Gastroesophageal sphincter (tissue), 4 donors: ENCODE measurements at regions not wholly inside any gene's neighbourhood (a gene's known extent, or its start where the extent isn't known, plus 50 kb on each side); places are given as distances from the start of the nearest gene placed in this dataset.

Experiments
- ATAC-seq: fragments of 150-250 bp; one replicate; pipeline ENCODE4 v1.9.1; 2016; ENCODE audit warnings: mild to moderate bottlenecking, moderate library complexity
- H3K27ac ChIP-seq, 4 donors: fragments of 200-600 bp; sonication (generic) in 3 of 4; 1 replicate in 3 of 4; 2 replicates in 1 of 4; pipeline ENCODE4 v1.5.1; 2016 to 2019
- H3K27me3 ChIP-seq: fragments of 200-600 bp; sonication (generic); one replicate; pipeline ENCODE4 v1.5.1; 2019
- H3K36me3 ChIP-seq, 2 donors: fragments of 200-600 bp; sonication (generic); one replicate each; pipeline ENCODE4 v1.5.1; 2019; ENCODE audit warnings: control low read depth in 1 of 2
- H3K4me1 ChIP-seq, 3 donors: fragments of 200-600 bp; sonication (generic); 1 replicate in 2 of 3; 2 replicates in 1 of 3; pipeline ENCODE4 v1.5.1; 2016 to 2019; ENCODE audit warnings: control low read depth in 2 of 3
- H3K4me3 ChIP-seq, 2 donors: fragments of 200-600 bp; sonication (generic); one replicate each; pipeline ENCODE4 v1.5.1; 2019; ENCODE audit warnings: mild to moderate bottlenecking in 1 of 2, moderate library complexity in 1 of 2
- H3K9me3 ChIP-seq, 3 donors: fragments of 200-600 bp; sonication (generic); one replicate each; pipeline ENCODE4 v1.5.1; 2017 to 2019; ENCODE audit warnings: control low read depth in 2 of 3
- EP300 ChIP-seq: sonication (generic); formaldehyde crosslinking; IDR thresholded peaks from one replicate; pipeline ENCODE4 v1.6.1; 2017; ENCODE audit warnings: antibody characterized with exemption, mild to moderate bottlenecking
- POLR2A ChIP-seq, 2 donors: fragments of 450-650 bp; IDR thresholded peaks; one replicate each; pipeline ENCODE4 v1.6.1; 2017; ENCODE audit warnings: antibody characterized with exemption in 2 of 2, mild to moderate bottlenecking in 2 of 2, moderate library complexity in 1 of 2
- POLR2AphosphoS5 ChIP-seq: sonication (generic); formaldehyde crosslinking; IDR thresholded peaks from one replicate; pipeline ENCODE4 v1.6.1; 2017; ENCODE audit warnings: antibody characterized with exemption
- WGBS, 2 donors: methylation state at CpG; one replicate each; pipeline ENCODE4 v1.1.5; 2018; ENCODE audit warnings: low coverage in 1 of 2; 5-methylcytosine and 5-hydroxymethylcytosine counted together
- TF ChIP-seq, protein P1 (sequence below), 4 experiments: fragments of 200-600 bp in 2 of 4; fragments of 450-650 bp in 2 of 4; sonication (generic) in 1 of 4; IDR thresholded peaks; one replicate each; pipeline ENCODE4 v1.5.1; 2017 to 2019; ENCODE audit warnings: antibody characterized with exemption in 4 of 4, mild to moderate bottlenecking in 2 of 4, moderate library complexity in 2 of 4

DNA sequence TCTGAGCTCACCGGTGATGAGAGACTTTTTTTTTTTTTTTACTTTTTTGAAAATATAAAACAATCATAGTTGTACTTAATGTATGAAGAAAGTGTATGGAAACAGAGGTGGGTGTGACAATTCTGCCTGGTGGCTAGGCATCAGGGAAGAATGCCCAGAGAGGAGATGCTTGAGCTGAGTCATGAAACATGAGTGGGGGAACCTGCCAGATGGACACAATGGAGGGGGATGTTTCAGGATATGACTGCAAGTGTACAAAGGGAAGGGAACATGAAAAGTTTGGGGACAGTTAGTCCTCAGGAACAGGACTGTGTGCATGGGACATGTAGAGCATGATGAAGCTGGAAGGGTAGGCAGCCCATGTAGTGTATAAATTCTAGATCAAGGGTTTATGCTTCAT lies 274.2 kb upstream of the E2F7 start:
- no peaks in the 10 kb centered on the region for H3K36me3 ChIP-seq
- WGBS, 2 donors: 60 to 100% methylated on average over 1 of the region's 1 CpG
- no peak for ATAC-seq
- H3K4me1 ChIP-seq: no peaks in the 10 kb centered on the region
- no peaks in the 10 kb centered on the region for H3K9me3 ChIP-seq
- no peak overlapping the region for H3K4me3 ChIP-seq
- TF ChIP-seq EP300 (no peak), POLR2AphosphoS5 (no peak), POLR2A (IDR thresholded peaks at IDR 0.05) (no peak)
- TF ChIP-seq, protein P1, sequence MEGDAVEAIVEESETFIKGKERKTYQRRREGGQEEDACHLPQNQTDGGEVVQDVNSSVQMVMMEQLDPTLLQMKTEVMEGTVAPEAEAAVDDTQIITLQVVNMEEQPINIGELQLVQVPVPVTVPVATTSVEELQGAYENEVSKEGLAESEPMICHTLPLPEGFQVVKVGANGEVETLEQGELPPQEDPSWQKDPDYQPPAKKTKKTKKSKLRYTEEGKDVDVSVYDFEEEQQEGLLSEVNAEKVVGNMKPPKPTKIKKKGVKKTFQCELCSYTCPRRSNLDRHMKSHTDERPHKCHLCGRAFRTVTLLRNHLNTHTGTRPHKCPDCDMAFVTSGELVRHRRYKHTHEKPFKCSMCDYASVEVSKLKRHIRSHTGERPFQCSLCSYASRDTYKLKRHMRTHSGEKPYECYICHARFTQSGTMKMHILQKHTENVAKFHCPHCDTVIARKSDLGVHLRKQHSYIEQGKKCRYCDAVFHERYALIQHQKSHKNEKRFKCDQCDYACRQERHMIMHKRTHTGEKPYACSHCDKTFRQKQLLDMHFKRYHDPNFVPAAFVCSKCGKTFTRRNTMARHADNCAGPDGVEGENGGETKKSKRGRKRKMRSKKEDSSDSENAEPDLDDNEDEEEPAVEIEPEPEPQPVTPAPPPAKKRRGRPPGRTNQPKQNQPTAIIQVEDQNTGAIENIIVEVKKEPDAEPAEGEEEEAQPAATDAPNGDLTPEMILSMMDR (IDR thresholded peaks at IDR 0.05): no peak
- H3K27ac ChIP-seq: no peak overlapping the region
- no peaks in the 10 kb centered on the region for H3K27me3 ChIP-seq

DNA sequence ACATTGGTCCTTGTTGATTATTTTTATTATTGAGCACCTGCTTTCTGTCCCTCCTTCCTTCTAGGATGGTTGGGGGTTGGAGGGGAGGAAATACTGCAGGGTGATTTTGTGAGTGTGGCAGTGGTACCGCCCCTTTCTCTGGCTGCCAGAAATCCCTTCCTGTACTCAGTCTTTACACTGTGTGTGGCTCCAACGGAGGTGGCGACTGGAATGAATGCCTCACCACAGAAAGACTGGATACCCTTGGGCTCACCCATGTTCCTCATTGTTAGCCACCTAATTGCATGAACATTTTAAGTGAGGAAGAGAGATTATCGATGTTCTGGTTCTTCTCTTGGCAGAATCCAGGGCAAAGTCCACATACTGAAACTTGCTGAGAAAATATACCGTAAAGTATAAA lies 272.0 kb upstream of the E2F7 start:
- TF ChIP-seq POLR2AphosphoS5: no peak
- no peak for TF ChIP-seq POLR2A (IDR thresholded peaks at IDR 0.05)
- TF ChIP-seq, protein P1 (IDR thresholded peaks at IDR 0.05): no peak
- TF ChIP-seq EP300: no peak
- ATAC-seq: no peak
- Histone ChIP-seq H3K36me3 (no peaks in the 10 kb centered on the region), H3K4me1 (no peaks in the 10 kb centered on the region), H3K4me3 (no peak overlapping the region), H3K9me3 (no peaks in the 10 kb centered on the region), H3K27ac (no peak overlapping the region), H3K27me3 (no peaks in the 10 kb centered on the region)
- WGBS, 2 donors: 77 to 96% methylated on average over 2 to 5 of the region's 5 CpGs

DNA sequence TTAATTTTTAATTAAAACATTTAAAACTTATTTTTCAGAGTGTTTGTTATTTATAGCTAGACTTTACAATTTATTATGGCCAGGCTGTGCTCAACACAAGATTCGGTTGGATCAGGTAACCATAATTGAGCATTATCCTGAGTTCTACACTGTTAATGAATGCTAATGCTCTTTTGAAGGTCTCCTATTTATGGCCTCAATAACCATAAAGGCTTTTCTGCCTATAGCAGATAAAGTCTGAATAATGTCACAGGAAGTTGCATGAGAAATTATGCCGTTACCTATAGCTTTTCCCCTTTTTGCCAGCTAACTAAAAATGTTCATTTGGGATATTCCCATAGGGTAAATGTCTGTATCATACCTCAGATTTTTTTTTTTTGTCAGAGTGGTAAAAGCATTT lies 269.4 kb upstream of the E2F7 start:
- H3K27me3 ChIP-seq: no peaks in the 10 kb centered on the region
- no peaks in the 10 kb centered on the region for H3K9me3 ChIP-seq
- TF ChIP-seq, protein P1 (IDR thresholded peaks at IDR 0.05): no peak
- TF ChIP-seq EP300 (no peak), POLR2A (IDR thresholded peaks at IDR 0.05) (no peak), POLR2AphosphoS5 (no peak)
- 93 to 95% methylated on average over 2 of the region's 2 CpGs for WGBS, 2 donors
- no peak overlapping the region for H3K27ac ChIP-seq
- ATAC-seq: no peak
- H3K36me3 ChIP-seq: no peaks in the 10 kb centered on the region
- no peak overlapping the region for H3K4me3 ChIP-seq
- H3K4me1 ChIP-seq: no peaks in the 10 kb centered on the region

DNA sequence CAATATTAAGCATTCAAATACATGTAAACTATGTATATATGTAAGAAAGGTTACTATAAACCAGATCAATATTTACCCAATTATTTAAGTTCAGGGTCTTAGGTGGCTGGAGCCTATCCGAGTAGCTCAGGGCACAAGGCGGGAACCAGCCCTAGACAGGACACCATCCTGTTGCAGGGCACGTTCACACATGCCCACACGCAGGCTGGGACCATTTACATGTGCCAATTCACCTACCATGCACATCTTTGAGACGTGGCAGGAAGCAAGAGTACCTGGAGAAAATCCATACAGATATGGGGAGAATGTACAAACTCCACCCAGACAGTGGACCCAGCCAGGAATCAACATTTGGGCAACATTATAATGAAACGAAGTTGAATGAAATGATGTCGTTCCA lies 263.0 kb upstream of the E2F7 start:
- H3K27me3 ChIP-seq: peaks cover 22% of the 10 kb centered on the region
- H3K9me3 ChIP-seq: no peaks in the 10 kb centered on the region
- no peak overlapping the region for H3K27ac ChIP-seq
- peaks cover 0 to 23% (median 0%) of the 10 kb centered on the region in 3 donors for H3K4me1 ChIP-seq
- TF ChIP-seq POLR2AphosphoS5: no peak
- no peak for ATAC-seq
- WGBS, 2 donors: 91 to 97% methylated on average over 6 to 7 of the region's 7 CpGs
- no peak overlapping the region for H3K4me3 ChIP-seq
- no peaks in the 10 kb centered on the region for H3K36me3 ChIP-seq

DNA sequence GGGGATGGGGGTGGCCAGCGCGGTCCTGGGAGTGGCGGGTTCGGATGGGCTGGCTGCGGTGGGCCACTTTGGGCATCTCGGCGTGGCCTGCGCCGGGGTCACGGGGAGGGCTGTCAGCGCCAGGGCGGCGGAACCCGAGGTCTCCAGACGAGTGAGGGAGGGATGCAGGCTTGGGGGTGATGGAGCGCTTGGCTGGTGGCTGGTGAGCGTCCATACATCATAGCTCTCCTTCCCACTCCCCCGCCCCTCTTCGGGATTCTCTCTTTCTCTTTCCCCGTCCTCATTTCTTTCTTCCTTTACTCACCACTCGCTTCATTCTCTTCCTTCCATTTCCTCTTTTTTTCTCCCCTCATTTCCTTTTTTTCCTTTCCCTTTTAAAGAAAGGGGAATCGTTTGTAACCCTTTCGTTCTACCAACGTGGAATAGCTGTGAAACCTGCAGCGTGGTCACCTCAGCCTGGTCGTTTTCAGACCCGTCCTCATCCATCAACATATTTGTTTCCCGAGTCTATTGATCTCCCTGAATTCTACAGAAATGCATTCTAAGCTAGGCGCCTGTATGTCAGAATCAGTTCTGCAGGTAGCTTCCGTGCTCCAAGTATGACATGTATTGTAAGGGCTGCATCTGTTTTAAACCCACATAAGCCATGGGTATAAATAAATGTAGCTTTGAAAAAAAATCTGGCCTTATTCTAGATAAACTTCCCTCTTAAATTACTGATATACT lies 260.3 kb upstream of the E2F7 start:
- Histone ChIP-seq H3K9me3 (no peaks in the 10 kb centered on the region), H3K4me1 (peaks cover 0 to 23% (median 0%) of the 10 kb centered on the region in 3 donors), H3K36me3 (no peaks in the 10 kb centered on the region), H3K27ac (peak overlapping the region in 1 of 4 donors; percentile 63), H3K27me3 (peaks cover 40% of the 10 kb centered on the region), H3K4me3 (peak overlapping the region; percentile 42 to 62)
- no peak for TF ChIP-seq EP300
- TF ChIP-seq, protein P1 (IDR thresholded peaks at IDR 0.05): no peak
- ATAC-seq: no peak
- 13 to 38% methylated on average over 8 to 20 of the region's 30 CpGs for WGBS, 2 donors
